Liver (tissue), 8 donors: ENCODE measurements at regions not wholly inside any gene's neighbourhood (a gene's known extent, or its start where the extent isn't known, plus 50 kb on each side); places are given as distances from the start of the nearest gene placed in this dataset.

Experiments
- DNase-seq: peaks from one replicate; pipeline ENCODE4 v3.0.0-alpha.2; 2017; ENCODE audit warnings: low spot score
- H3K27ac ChIP-seq, 2 donors: one replicate each; pipeline ENCODE4 v1.7.0; 2013; ENCODE audit warnings: inconsistent platforms in 2 of 2, low read length in 2 of 2, control low read depth in 1 of 2, low read depth in 1 of 2, mild to moderate bottlenecking in 1 of 2
- H3K27me3 ChIP-seq, 4 donors: one replicate each; pipeline versions ENCODE4 v1.6.1 to v1.7.0; 2013; ENCODE audit warnings: low read length in 3 of 4, inconsistent platforms in 1 of 4, mild to moderate bottlenecking in 1 of 4, moderate library complexity in 1 of 4; ENCODE audit not compliant: control insufficient read depth in 4 of 4, insufficient read depth in 4 of 4
- H3K36me3 ChIP-seq, 4 donors: one replicate each; pipeline versions ENCODE4 v1.6.1 to v1.7.0; 2013; ENCODE audit warnings: low read length in 3 of 4, mild to moderate bottlenecking in 3 of 4, low read depth in 1 of 4, moderate library complexity in 1 of 4; ENCODE audit not compliant: control insufficient read depth in 4 of 4, insufficient read depth in 3 of 4
- H3K4me1 ChIP-seq, 4 donors: one replicate each; pipeline versions ENCODE4 v1.6.1 to v1.7.0; 2013; ENCODE audit warnings: low read length in 3 of 4, mild to moderate bottlenecking in 3 of 4, moderate library complexity in 1 of 4; ENCODE audit not compliant: control insufficient read depth in 4 of 4, insufficient read depth in 4 of 4
- H3K4me3 ChIP-seq, 3 donors: one replicate each; pipeline versions ENCODE4 v1.6.1 to v1.7.0; 2013; ENCODE audit warnings: low read length in 3 of 3, control low read depth in 1 of 3, low read depth in 1 of 3, mild to moderate bottlenecking in 1 of 3
- H3K9ac ChIP-seq, 2 donors: one replicate each; pipeline ENCODE4 v1.7.0; 2013; ENCODE audit warnings: low read length in 2 of 2, mild to moderate bottlenecking in 2 of 2, moderate library complexity in 2 of 2, control low read depth in 1 of 2, low read depth in 1 of 2
- H3K9me3 ChIP-seq, 4 donors: one replicate each; pipeline versions ENCODE4 v1.6.1 to v1.7.0; 2013; ENCODE audit warnings: low read length in 3 of 4; ENCODE audit not compliant: control insufficient read depth in 4 of 4
- EGR1 ChIP-seq, 2 donors: IDR thresholded peaks; 2 replicates each; pipeline ENCODE4 v1.6.1; 2016 to 2018; ENCODE audit warnings: antibody characterized with exemption in 2 of 2, low read depth in 2 of 2
- FOXA1 ChIP-seq: IDR thresholded peaks from 2 replicates; pipeline ENCODE4 v1.6.1; 2016; ENCODE audit warnings: antibody characterized with exemption
- FOXA2 ChIP-seq: IDR thresholded peaks from 2 replicates; pipeline ENCODE4 v1.6.1; 2016; ENCODE audit warnings: antibody characterized with exemption
- GABPA ChIP-seq, 2 donors: IDR thresholded peaks in 1 of 2; conservative IDR thresholded peaks in 1 of 2; 2 replicates each; pipeline ENCODE4 v1.6.1; 2016; ENCODE audit warnings: antibody characterized with exemption in 2 of 2, mild to moderate bottlenecking in 1 of 2, moderate library complexity in 1 of 2
- HNF4A ChIP-seq, 2 donors: conservative IDR thresholded peaks; 2 replicates each; pipeline ENCODE4 v1.6.1; 2016; ENCODE audit warnings: antibody characterized with exemption in 2 of 2, mild to moderate bottlenecking in 2 of 2
- HNF4G ChIP-seq: IDR thresholded peaks from 2 replicates; pipeline ENCODE4 v1.6.1; 2016; ENCODE audit warnings: antibody characterized with exemption
- JUND ChIP-seq, 2 donors: IDR thresholded peaks; 2 replicates each; pipeline ENCODE4 v1.6.1; 2016; ENCODE audit warnings: antibody characterized with exemption in 2 of 2
- NR2F2 ChIP-seq: IDR thresholded peaks from 2 replicates; pipeline ENCODE4 v1.6.1; 2016; ENCODE audit warnings: antibody characterized with exemption
- RAD21 ChIP-seq, 2 donors: IDR thresholded peaks; 2 replicates each; pipeline ENCODE4 v1.6.1; 2016; ENCODE audit warnings: antibody characterized with exemption in 2 of 2, mild to moderate bottlenecking in 2 of 2
- RXRA ChIP-seq, 2 donors: IDR thresholded peaks; 2 replicates each; pipeline ENCODE4 v1.6.1; 2017 to 2018; ENCODE audit warnings: antibody characterized with exemption in 2 of 2, mild to moderate bottlenecking in 1 of 2
- SP1 ChIP-seq: IDR thresholded peaks from 2 replicates; pipeline ENCODE4 v1.6.1; 2018; ENCODE audit warnings: antibody characterized with exemption, mild to moderate bottlenecking
- TAF1 ChIP-seq: conservative IDR thresholded peaks from 2 replicates; pipeline ENCODE4 v1.6.1; 2016; ENCODE audit warnings: antibody characterized with exemption, mild to moderate bottlenecking
- YY1 ChIP-seq: IDR thresholded peaks from 2 replicates; pipeline ENCODE4 v1.6.1; 2016; ENCODE audit warnings: antibody characterized with exemption, mild to moderate bottlenecking
- WGBS: extraction: QIAGEN DNeasy Blood & Tissue Kit; methylation state at CpG from one replicate; pipeline ENCODE4 v1.1.7; 2013; 5-methylcytosine and 5-hydroxymethylcytosine counted together
- TF ChIP-seq, protein P1 (sequence below): fragments of 150-350 bp; IDR thresholded peaks from 2 replicates; pipeline ENCODE4 v1.5.1; 2017; ENCODE audit warnings: improper control_type of control experiment, low read depth, low read length; ENCODE audit not compliant: missing input control
- TF ChIP-seq, protein P2 (sequence below): IDR thresholded peaks from 2 replicates; pipeline ENCODE4 v1.6.1; 2016; ENCODE audit warnings: antibody characterized with exemption
- TF ChIP-seq, protein P3 (sequence below): IDR thresholded peaks from 2 replicates; pipeline ENCODE4 v1.6.1; 2016; ENCODE audit warnings: antibody characterized with exemption
- TF ChIP-seq, protein P4 (sequence below): IDR thresholded peaks from 2 replicates; pipeline ENCODE4 v1.6.1; 2016; ENCODE audit warnings: antibody characterized with exemption
- TF ChIP-seq, protein P5 (sequence below): IDR thresholded peaks from 2 replicates; pipeline ENCODE4 v1.6.1; 2016; ENCODE audit warnings: antibody characterized with exemption, mild to moderate bottlenecking
- donor health status: healthy.
- donor health status: healthy.
- donor health status: healthy.
- donor health status: healthy.
- donor health status: healthy.

DNA sequence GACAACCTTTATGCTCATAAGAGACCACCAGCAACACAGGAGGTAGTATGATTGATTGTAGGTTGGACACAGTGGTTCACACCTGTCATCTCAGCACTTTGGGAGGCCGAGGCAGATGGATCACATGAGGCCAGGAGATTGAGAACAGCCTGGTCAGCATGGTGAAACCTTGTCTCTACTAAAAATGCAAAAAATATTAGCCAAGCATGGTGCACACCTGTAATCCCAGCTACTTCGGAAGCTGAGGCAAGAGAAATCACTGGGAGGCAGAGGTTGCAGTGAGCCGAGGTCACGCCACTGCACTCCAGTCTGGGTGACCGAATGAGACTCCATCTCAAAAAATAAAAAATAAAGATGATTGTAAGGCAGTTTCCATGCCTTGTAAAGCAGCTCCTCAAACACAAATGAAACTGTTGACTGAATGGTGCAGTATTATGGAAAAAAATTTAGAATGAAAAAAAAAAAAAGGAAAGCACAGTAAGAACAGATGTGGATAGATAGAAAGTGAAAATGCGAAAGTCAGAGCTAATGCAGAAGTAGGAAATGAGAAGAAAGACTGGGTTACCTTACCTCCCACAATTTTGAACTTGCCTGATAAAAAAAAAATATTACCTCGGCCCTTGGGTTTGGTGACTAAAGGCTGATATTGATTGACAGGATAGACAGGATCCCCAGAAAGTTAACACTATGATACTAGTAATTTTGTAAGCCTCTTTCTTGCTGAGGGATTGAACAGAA is 249.2 kb upstream of the TRAM1L1 start:
- Histone ChIP-seq H3K9ac (no peak overlapping the region), H3K4me3 (no peak overlapping the region), H3K27me3 (no peaks in the 10 kb centered on the region), H3K27ac (no peak overlapping the region), H3K4me1 (no peaks in the 10 kb centered on the region), H3K36me3 (no peaks in the 10 kb centered on the region), H3K9me3 (no peaks in the 10 kb centered on the region)
- no peak for TF ChIP-seq HNF4G
- TF ChIP-seq RAD21 (IDR thresholded peaks at IDR 0.05) = no peak
- TF ChIP-seq, protein P1, sequence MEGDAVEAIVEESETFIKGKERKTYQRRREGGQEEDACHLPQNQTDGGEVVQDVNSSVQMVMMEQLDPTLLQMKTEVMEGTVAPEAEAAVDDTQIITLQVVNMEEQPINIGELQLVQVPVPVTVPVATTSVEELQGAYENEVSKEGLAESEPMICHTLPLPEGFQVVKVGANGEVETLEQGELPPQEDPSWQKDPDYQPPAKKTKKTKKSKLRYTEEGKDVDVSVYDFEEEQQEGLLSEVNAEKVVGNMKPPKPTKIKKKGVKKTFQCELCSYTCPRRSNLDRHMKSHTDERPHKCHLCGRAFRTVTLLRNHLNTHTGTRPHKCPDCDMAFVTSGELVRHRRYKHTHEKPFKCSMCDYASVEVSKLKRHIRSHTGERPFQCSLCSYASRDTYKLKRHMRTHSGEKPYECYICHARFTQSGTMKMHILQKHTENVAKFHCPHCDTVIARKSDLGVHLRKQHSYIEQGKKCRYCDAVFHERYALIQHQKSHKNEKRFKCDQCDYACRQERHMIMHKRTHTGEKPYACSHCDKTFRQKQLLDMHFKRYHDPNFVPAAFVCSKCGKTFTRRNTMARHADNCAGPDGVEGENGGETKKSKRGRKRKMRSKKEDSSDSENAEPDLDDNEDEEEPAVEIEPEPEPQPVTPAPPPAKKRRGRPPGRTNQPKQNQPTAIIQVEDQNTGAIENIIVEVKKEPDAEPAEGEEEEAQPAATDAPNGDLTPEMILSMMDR = no peak
- TF ChIP-seq HNF4A (conservative IDR thresholded peaks at IDR 0.05) = no peak
- TF ChIP-seq RXRA (IDR thresholded peaks at IDR 0.05) = no peak
- TF ChIP-seq FOXA1 = no peak
- no peak for TF ChIP-seq JUND (IDR thresholded peaks at IDR 0.05)
- TF ChIP-seq GABPA (IDR thresholded peaks at IDR 0.05 in 1 of 2, conservative IDR thresholded peaks at IDR 0.05 in 1 of 2) = no peak
- no peak for TF ChIP-seq TAF1
- TF ChIP-seq, protein P2, sequence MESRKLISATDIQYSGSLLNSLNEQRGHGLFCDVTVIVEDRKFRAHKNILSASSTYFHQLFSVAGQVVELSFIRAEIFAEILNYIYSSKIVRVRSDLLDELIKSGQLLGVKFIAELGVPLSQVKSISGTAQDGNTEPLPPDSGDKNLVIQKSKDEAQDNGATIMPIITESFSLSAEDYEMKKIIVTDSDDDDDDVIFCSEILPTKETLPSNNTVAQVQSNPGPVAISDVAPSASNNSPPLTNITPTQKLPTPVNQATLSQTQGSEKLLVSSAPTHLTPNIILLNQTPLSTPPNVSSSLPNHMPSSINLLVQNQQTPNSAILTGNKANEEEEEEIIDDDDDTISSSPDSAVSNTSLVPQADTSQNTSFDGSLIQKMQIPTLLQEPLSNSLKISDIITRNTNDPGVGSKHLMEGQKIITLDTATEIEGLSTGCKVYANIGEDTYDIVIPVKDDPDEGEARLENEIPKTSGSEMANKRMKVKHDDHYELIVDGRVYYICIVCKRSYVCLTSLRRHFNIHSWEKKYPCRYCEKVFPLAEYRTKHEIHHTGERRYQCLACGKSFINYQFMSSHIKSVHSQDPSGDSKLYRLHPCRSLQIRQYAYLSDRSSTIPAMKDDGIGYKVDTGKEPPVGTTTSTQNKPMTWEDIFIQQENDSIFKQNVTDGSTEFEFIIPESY = no peak
- TF ChIP-seq FOXA2 = no peak
- TF ChIP-seq, protein P3, sequence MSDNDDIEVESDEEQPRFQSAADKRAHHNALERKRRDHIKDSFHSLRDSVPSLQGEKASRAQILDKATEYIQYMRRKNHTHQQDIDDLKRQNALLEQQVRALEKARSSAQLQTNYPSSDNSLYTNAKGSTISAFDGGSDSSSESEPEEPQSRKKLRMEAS = no peak
- no peak for TF ChIP-seq YY1
- no peak for TF ChIP-seq EGR1 (IDR thresholded peaks at IDR 0.05; ENCODE audit: low read depth in 2 of 2)
- TF ChIP-seq NR2F2 = no peak
- TF ChIP-seq, protein P4, sequence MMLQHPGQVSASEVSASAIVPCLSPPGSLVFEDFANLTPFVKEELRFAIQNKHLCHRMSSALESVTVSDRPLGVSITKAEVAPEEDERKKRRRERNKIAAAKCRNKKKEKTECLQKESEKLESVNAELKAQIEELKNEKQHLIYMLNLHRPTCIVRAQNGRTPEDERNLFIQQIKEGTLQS = no peak
- DNase-seq = no peak
- 83% methylated on average over 7 of the region's 7 CpGs for WGBS

DNA sequence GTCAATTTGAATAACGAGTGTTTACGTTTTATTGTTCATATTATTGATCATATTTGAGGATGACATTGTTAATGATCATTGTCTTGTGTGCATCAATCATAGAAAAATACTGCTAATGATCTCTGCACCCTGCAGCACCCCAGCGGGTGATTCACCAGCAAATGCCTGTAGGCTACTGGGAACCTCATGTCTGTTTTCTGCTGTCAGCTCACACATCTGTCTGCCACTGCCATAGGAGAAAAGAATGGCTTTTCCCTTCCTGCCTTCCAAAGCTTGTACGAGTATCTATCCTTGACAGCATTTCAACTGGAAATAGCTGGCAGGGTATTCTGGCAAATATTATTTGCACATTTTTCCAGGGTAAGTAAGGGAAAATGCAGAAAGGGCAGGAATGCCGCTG is 272.1 kb upstream of the TRAM1L1 start:
- Histone ChIP-seq H3K36me3 (no peaks in the 10 kb centered on the region), H3K4me3 (no peak overlapping the region), H3K27me3 (peaks cover 0 to 2% (median 0%) of the 10 kb centered on the region in 4 donors), H3K27ac (no peak overlapping the region), H3K9ac (no peak overlapping the region), H3K9me3 (no peaks in the 10 kb centered on the region), H3K4me1 (no peaks in the 10 kb centered on the region)
- no peak for DNase-seq
- TF ChIP-seq, protein P3 = no peak
- TF ChIP-seq GABPA (IDR thresholded peaks at IDR 0.05 in 1 of 2, conservative IDR thresholded peaks at IDR 0.05 in 1 of 2) (no peak), SP1 (no peak), YY1 (no peak), FOXA2 (no peak), JUND (IDR thresholded peaks at IDR 0.05) (no peak), RXRA (IDR thresholded peaks at IDR 0.05) (no peak)
- TF ChIP-seq, protein P5, sequence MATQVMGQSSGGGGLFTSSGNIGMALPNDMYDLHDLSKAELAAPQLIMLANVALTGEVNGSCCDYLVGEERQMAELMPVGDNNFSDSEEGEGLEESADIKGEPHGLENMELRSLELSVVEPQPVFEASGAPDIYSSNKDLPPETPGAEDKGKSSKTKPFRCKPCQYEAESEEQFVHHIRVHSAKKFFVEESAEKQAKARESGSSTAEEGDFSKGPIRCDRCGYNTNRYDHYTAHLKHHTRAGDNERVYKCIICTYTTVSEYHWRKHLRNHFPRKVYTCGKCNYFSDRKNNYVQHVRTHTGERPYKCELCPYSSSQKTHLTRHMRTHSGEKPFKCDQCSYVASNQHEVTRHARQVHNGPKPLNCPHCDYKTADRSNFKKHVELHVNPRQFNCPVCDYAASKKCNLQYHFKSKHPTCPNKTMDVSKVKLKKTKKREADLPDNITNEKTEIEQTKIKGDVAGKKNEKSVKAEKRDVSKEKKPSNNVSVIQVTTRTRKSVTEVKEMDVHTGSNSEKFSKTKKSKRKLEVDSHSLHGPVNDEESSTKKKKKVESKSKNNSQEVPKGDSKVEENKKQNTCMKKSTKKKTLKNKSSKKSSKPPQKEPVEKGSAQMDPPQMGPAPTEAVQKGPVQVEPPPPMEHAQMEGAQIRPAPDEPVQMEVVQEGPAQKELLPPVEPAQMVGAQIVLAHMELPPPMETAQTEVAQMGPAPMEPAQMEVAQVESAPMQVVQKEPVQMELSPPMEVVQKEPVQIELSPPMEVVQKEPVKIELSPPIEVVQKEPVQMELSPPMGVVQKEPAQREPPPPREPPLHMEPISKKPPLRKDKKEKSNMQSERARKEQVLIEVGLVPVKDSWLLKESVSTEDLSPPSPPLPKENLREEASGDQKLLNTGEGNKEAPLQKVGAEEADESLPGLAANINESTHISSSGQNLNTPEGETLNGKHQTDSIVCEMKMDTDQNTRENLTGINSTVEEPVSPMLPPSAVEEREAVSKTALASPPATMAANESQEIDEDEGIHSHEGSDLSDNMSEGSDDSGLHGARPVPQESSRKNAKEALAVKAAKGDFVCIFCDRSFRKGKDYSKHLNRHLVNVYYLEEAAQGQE = no peak
- WGBS = 81% methylated on average over 5 of the region's 5 CpGs
